ENCODE measurements at regions not wholly inside any gene's neighbourhood (a gene's known extent, or its start where the extent isn't known, plus 50 kb on each side); places are given as distances from the start of the nearest gene placed in this dataset.
"Not testable (repeated sequence)": the region's sequence is repeated elsewhere in the genome, so short reads cannot be mapped to it uniquely, and the experiment has no call there.

DNA sequence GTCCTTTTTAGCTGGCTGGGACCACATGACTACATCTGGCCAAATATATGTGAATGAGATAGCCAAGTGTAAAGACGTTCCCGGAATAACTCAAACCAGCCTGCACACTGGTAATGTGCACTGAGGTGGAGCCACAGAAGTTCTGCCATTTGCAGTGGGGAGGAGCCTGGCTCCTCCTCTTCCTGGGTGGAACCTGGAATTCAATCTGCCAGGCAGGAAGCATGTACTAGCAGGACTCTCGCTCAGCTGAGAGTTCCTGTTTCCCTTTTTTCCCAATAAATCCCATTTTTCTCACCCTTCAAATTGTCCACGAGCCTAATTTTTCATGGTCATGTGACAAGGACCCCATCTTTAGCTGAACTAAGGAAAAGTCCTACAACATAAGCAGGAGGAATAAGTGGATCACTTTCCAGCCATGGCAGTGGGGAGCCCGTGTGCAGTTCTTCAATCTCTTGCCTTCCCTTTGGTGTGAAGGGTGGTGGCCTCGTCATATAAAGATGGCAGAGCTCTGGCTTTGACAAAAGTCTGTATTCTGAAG lies 183.2 kb downstream of the UXS1 start:
- no peak for DNase-seq (ENCODE audit: low read depth)
- H3K4me3 ChIP-seq (replicated peaks; ENCODE audit: low read depth, low read length), result no peak overlapping the region
- TF ChIP-seq, protein P1, sequence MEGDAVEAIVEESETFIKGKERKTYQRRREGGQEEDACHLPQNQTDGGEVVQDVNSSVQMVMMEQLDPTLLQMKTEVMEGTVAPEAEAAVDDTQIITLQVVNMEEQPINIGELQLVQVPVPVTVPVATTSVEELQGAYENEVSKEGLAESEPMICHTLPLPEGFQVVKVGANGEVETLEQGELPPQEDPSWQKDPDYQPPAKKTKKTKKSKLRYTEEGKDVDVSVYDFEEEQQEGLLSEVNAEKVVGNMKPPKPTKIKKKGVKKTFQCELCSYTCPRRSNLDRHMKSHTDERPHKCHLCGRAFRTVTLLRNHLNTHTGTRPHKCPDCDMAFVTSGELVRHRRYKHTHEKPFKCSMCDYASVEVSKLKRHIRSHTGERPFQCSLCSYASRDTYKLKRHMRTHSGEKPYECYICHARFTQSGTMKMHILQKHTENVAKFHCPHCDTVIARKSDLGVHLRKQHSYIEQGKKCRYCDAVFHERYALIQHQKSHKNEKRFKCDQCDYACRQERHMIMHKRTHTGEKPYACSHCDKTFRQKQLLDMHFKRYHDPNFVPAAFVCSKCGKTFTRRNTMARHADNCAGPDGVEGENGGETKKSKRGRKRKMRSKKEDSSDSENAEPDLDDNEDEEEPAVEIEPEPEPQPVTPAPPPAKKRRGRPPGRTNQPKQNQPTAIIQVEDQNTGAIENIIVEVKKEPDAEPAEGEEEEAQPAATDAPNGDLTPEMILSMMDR (IDR thresholded peaks at IDR 0.05; ENCODE audit: low read length, missing control alignments), result no peak

DNA sequence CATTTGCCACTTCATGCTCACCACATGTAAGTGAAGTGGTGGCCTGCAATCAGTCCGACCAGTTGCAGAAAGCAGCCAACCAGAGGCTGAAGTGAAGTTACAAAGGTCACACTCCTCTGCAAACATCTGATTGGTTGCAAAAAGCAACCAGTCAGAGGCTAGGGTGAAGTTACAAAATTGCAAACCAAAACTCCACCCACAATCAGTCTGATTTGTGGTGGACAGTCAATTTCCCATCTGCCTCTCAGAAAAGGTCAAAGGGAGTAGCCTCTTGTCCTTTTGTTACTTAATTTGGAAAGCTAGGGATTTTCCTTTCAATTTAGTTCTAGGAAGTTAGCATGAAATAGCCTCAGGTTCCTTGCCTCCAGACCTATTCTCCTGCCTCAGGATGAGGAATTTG lies 185.0 kb downstream of the UXS1 start:
- TF ChIP-seq, protein P1 (IDR thresholded peaks at IDR 0.05; ENCODE audit: low read length, missing control alignments), result no peak
- H3K4me3 ChIP-seq (replicated peaks; ENCODE audit: low read depth, low read length), result no peak overlapping the region
- DNase-seq (ENCODE audit: low read depth), result no peak

DNA sequence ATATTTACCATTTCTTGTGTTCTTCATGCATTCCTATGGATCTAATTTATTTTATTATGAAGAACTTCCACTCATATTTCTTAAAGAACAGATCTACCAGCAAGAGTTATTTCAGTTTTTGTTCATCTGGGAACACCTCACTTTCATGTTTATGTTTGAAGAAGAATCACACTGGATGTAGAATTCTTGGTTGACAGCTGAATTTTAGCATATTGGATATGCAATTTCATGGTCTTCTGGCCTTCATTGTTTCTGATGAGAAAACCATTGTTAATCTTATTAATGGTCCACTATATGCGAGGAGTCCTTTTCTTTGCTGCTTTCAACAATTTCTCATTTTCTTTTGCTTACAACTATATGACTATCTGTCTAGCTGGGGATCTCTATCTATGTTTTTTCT lies 189.2 kb downstream of the UXS1 start:
- H3K4me3 ChIP-seq (replicated peaks; ENCODE audit: low read depth, low read length), result no peak overlapping the region
- DNase-seq (ENCODE audit: low read depth), result no peak
- TF ChIP-seq, protein P1 (IDR thresholded peaks at IDR 0.05; ENCODE audit: low read length, missing control alignments), result no peak

DNA sequence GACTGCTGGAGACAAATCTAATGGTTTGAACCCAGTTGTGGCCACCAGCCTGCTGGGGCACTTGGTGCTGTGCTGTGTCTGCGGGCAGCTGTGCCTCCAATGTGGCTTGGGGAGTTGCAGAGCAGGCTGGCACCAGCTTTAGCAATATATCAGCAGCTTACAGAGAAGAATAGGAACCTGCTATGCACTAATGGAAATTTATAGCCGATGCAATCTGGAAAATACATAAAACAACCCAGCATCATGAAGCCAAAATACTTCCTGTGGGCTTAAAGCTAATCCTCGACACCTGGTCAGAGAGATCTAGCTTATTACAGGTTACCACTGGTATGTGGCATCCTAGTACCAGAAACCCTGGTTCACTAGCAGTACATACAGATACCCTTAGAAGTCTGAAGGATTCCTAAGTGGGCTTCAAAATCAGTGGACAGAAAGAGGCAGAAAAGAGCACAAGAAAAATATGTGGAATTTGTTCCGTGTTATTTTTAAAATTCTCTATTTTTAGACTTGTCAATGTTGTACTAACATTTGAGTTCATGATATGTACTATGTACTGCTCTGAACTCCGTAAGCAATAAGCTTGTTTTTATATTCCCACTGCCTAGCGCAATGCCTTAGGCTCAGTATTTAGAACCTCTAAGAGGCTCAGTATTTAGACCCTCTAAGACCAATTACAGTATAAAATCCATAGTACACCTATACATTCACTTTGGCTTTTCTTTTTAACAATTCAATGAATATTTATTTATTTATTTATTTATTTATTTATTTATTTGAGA lies 194.7 kb downstream of the UXS1 start:
- TF ChIP-seq, protein P1 (IDR thresholded peaks at IDR 0.05; ENCODE audit: low read length, missing control alignments), result no peak

DNA sequence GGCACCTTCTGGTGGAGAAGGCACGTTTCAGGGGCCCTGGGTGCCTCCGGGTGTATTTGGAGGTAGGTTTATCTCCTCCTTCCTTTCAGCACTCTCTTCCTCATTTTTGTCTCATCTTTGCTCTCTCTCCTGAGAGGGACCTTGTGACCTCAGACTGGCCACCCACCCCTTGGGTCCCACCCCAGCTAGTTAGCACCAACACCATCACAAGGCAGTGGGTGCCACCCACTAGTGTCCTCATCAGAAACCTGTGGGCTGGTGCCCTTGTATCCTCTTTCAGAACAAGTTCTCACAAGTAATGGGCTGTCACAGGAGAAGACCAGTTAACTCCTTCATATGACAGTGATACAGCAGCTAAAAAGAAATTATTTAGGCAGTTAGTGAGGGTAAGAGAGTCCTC lies 196.4 kb downstream of the UXS1 start:
- no peak overlapping the region for H3K4me3 ChIP-seq (replicated peaks; ENCODE audit: low read depth, low read length)
- TF ChIP-seq, protein P1 (IDR thresholded peaks at IDR 0.05; ENCODE audit: low read length, missing control alignments), result no peak
- no peak for DNase-seq (ENCODE audit: low read depth)

More for the DNA sequence above, 194.7 kb downstream of the UXS1 start:
- no peak for DNase-seq (ENCODE audit: low read depth)
- H3K4me3 ChIP-seq (replicated peaks; ENCODE audit: low read depth, low read length), result no peak overlapping the region

DNA sequence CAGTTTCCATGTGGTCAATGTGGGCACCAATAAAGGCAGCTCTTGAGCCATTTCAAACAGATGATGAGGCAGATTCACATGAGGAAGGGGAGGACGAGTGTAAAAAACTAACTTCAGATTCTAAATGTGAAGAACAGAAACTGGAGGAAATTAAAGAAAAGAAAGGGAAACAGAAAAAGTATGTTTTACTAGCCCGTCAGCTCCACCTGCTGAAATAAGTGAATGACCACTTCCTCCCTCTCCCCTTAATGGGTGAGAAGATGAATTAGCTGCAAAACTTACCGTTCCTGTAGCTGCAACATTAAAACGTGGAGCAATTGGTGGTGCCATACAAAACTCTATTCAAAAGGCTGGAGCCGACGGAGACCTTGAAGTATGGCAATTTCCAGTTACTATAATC lies 203.5 kb downstream of the UXS1 start:
- DNase-seq (ENCODE audit: low read depth), result no peak
- no peak overlapping the region for H3K4me3 ChIP-seq (replicated peaks; ENCODE audit: low read depth, low read length)
- TF ChIP-seq, protein P1 (IDR thresholded peaks at IDR 0.05; ENCODE audit: low read length, missing control alignments), result no peak

DNA sequence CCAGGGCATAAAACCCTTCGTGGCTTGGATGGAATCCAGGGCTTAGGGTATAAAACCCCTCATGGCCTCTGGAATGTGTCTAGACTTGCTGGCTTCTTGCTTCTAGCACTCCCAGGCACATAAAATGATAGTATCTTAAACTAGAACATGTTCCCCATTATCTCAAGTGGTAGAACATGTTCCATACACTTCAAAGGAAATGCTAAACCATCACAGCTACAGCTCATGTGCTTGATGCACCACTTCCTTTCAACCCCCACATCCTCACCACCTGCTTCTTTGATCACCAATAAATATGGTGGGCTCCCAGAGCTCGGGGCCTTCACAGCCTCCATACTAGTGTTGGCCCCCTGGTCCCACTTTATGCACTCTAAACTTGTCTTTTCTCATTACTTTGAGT lies 204.3 kb downstream of the UXS1 start:
- H3K4me3 ChIP-seq (replicated peaks; ENCODE audit: low read depth, low read length); DNase-seq (ENCODE audit: low read depth): not testable (repeated sequence)
